HG02970 (cell line): ENCODE measurements at regions not wholly inside any gene's neighbourhood (a gene's known extent, or its start where the extent isn't known, plus 50 kb on each side); places are given as distances from the start of the nearest gene placed in this dataset.

ENCODE experiments used
- ATAC-seq: cut with Tn5 transposase; IDR thresholded peaks from one replicate; pipeline ENCODE4 v1.9.1; 2021; ENCODE audit warnings: mild to moderate bottlenecking, moderate library complexity, moderate number of reproducible peaks; ENCODE audit not compliant: unreplicated experiment, low FRiP score

- no peak for ATAC-seq
These were observed 98.9 kb upstream of the NTRK2 start for GRCh38 chr9:84570482-84571154.

- ATAC-seq, result no peak
These were observed 96.4 kb upstream of the NTRK2 start for GRCh38 chr9:84573083-84573482.

GRCh38 chr9:84575705-84576104 lies 93.8 kb upstream of the NTRK2 start:
- ATAC-seq, result no peak

GRCh38 chr9:84583866-84584265 lies 85.7 kb upstream of the NTRK2 start:
- ATAC-seq, result no peak

- ATAC-seq, result no peak
These were observed 82.9 kb upstream of the NTRK2 start for GRCh38 chr9:84586662-84587061.

GRCh38 chr9:84587153-84587552 lies 82.4 kb upstream of the NTRK2 start:
- ATAC-seq, result no peak

- ATAC-seq, result no peak
These were observed 80.0 kb upstream of the NTRK2 start for GRCh38 chr9:84589542-84589941.

GRCh38 chr9:84590706-84591105 lies 78.8 kb upstream of the NTRK2 start:
- ATAC-seq, result no peak

- no peak for ATAC-seq
These were observed 76.6 kb upstream of the NTRK2 start for GRCh38 chr9:84592918-84593317.

- no peak for ATAC-seq
These were observed 76.2 kb upstream of the NTRK2 start for GRCh38 chr9:84593352-84593751.

- ATAC-seq, result no peak
These were observed 72.4 kb upstream of the NTRK2 start for GRCh38 chr9:84597131-84597530.

GRCh38 chr9:84598921-84599636 lies 70.5 kb upstream of the NTRK2 start:
- no peak for ATAC-seq

GRCh38 chr9:84600739-84601138 lies 68.8 kb upstream of the NTRK2 start:
- no peak for ATAC-seq

GRCh38 chr9:84604223-84604622 lies 65.3 kb upstream of the NTRK2 start:
- ATAC-seq, result no peak

GRCh38 chr9:84609779-84610178 lies 59.8 kb upstream of the NTRK2 start:
- no peak for ATAC-seq

GRCh38 chr9:84613431-84613830 lies 56.1 kb upstream of the NTRK2 start:
- no peak for ATAC-seq

GRCh38 chr9:84615544-84615943 lies 54.0 kb upstream of the NTRK2 start:
- no peak for ATAC-seq

- no peak for ATAC-seq
These were observed 52.0 kb upstream of the NTRK2 start for GRCh38 chr9:84617411-84618029.
